ENCODE measurements at regions not wholly inside any gene's neighbourhood (a gene's known extent, or its start where the extent isn't known, plus 50 kb on each side); places are given as distances from the start of the nearest gene placed in this dataset.

DNA sequence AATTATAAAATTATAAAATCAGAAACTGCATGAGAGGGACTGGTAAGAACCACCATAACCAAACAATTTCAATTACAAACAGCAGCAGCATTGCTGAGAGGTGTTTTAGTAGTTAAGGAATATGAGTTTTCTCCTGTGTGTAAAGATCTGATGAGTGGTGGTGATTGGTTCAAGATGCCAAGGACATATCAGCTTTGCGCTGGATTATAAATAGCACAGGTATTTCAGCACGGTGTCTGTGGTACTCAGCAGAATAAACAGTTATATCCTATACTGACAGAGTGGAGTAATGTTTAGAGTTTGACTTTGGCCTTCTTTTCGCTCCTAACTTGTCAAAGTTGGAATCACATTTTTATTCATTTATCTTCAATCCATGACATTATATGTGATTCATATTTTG lies 501.0 kb downstream of the CDH26 start:
- H2AK5ac ChIP-seq (ENCODE audit: low read depth, low read length) = no peak overlapping the region
- H3K9ac ChIP-seq (ENCODE audit: low read depth, low read length) = no peak overlapping the region
- no peaks in the 10 kb centered on the region for H4K20me1 ChIP-seq (ENCODE audit: insufficient read depth, low read length)
- peaks cover 4% of the 10 kb centered on the region for H3K9me3 ChIP-seq (ENCODE audit: control insufficient read depth, insufficient read depth, low read length)
- in situ Hi-C loops (cut with MboI; ENCODE audit: low sequenced_read_pairs) (no loop called here), intact Hi-C loops (cut with micrococcal nuclease) (no loop called here), dilution Hi-C loops (cut with HindIII; ENCODE audit: low sequenced_read_pairs, unreplicated experiment) (no loop called here)
- H2BK120ac ChIP-seq (ENCODE audit: low read depth, low read length) = no peak overlapping the region
- no peaks in the 10 kb centered on the region for H3K36me3 ChIP-seq (ENCODE audit: control insufficient read depth, insufficient read depth, low read length)
- H4K5ac ChIP-seq (ENCODE audit: low read depth, low read length) = no peak overlapping the region
- ChIA-PET POLR2A (ENCODE audit: unreplicated experiment) (no interaction called here), CTCF (no interaction called here)
- DNase-seq (no peak), ATAC-seq (ENCODE audit: low read depth) (no peak)
- no peak overlapping the region for H4K91ac ChIP-seq (ENCODE audit: insufficient read depth, low read depth, low read length)
- H2BK5ac ChIP-seq (ENCODE audit: low read depth, low read length, poor library complexity, severe bottlenecking) = no peak overlapping the region
- H3K4me2 ChIP-seq (ENCODE audit: low read depth, low read length) = no peak overlapping the region
- H2AFZ ChIP-seq (replicated peaks; ENCODE audit: low read length, poor library complexity) = no peak overlapping the region
- no peaks in the 10 kb centered on the region for H3K79me1 ChIP-seq (ENCODE audit: low read depth in 1 of 2, low read length in 2 of 2)
- no peak overlapping the region for H3K4ac ChIP-seq (ENCODE audit: low read depth, low read length)
- H3K56ac ChIP-seq (ENCODE audit: extremely low read depth, insufficient read depth, low read length) = no peak overlapping the region
- H3K27me3 ChIP-seq (ENCODE audit: control insufficient read depth, insufficient read depth, low read length) = no peaks in the 10 kb centered on the region
- no peak overlapping the region for H3K4me3 ChIP-seq (ENCODE audit: insufficient read depth, low read depth, low read length)
- no peaks in the 10 kb centered on the region for H3K4me1 ChIP-seq (ENCODE audit: control insufficient read depth, insufficient read depth, low read length)
- H2BK20ac ChIP-seq (ENCODE audit: low read depth, low read length) = no peak overlapping the region
- H3K14ac ChIP-seq (replicated peaks; ENCODE audit: low read depth, low read length) = no peak overlapping the region
- no peak overlapping the region for H4K8ac ChIP-seq (ENCODE audit: low read depth in 2 of 2, low read length in 2 of 2)
- H3K9me1 ChIP-seq (ENCODE audit: insufficient read depth, low read length) = no peaks in the 10 kb centered on the region
- no peak overlapping the region for H3K18ac ChIP-seq (ENCODE audit: low read depth, low read length)
- no peak overlapping the region for H2BK15ac ChIP-seq (ENCODE audit: low read depth, low read length)
- WGBS, 2 experiments (ENCODE audit: extremely low coverage in 2 of 2, insufficient read length in 1 of 2) = no CpG with 5 or more reads among the region's 3 CpGs
- TF ChIP-seq MAFK (IDR thresholded peaks at IDR 0.05; ENCODE audit: low read depth, low read length) = no peak
- TF ChIP-seq, protein P1, sequence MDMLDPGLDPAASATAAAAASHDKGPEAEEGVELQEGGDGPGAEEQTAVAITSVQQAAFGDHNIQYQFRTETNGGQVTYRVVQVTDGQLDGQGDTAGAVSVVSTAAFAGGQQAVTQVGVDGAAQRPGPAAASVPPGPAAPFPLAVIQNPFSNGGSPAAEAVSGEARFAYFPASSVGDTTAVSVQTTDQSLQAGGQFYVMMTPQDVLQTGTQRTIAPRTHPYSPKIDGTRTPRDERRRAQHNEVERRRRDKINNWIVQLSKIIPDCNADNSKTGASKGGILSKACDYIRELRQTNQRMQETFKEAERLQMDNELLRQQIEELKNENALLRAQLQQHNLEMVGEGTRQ (IDR thresholded peaks at IDR 0.05; ENCODE audit: low read depth, low read length) = no peak
- no peak for TF ChIP-seq CHD1 (IDR thresholded peaks at IDR 0.05; ENCODE audit: low read depth, low read length)
- TF ChIP-seq FOS (IDR thresholded peaks at IDR 0.05; ENCODE audit: low read depth, low read length) = no peak
- no peak overlapping the region for H2AK9ac ChIP-seq (replicated peaks; ENCODE audit: low read depth, low read length, poor library complexity)
- no peak overlapping the region for H3K27ac ChIP-seq (ENCODE audit: insufficient read depth, low read length)
- BruUV-seq (replicated peaks) = no TSS peak
- H3K23ac ChIP-seq (ENCODE audit: low read depth, low read length) = no peak overlapping the region
